Ovary (tissue), 3 donors: ENCODE measurements at regions not wholly inside any gene's neighbourhood (a gene's known extent, or its start where the extent isn't known, plus 50 kb on each side); places are given as distances from the start of the nearest gene placed in this dataset.

ENCODE experiments used
- EP300 ChIP-seq: sonication (generic); formaldehyde crosslinking; IDR thresholded peaks from one replicate; pipeline ENCODE4 v1.6.1; 2017; ENCODE audit warnings: antibody characterized with exemption
- POLR2A ChIP-seq: fragments of 450-650 bp; IDR thresholded peaks from one replicate; pipeline ENCODE4 v1.6.1; 2017; ENCODE audit warnings: antibody characterized with exemption, mild to moderate bottlenecking, moderate library complexity
- TF ChIP-seq, protein P1 (sequence below), 3 donors: fragments of 450-650 bp in 2 of 3; fragments of 200-600 bp in 1 of 3; IDR thresholded peaks; one replicate each; pipeline versions ENCODE4 v1.5.1 to v1.8.0; 2016 to 2022; ENCODE audit warnings: antibody characterized with exemption in 3 of 3, mild to moderate bottlenecking in 1 of 3
- donor health status: DM: no; HTN: no; CAD: no.

DNA sequence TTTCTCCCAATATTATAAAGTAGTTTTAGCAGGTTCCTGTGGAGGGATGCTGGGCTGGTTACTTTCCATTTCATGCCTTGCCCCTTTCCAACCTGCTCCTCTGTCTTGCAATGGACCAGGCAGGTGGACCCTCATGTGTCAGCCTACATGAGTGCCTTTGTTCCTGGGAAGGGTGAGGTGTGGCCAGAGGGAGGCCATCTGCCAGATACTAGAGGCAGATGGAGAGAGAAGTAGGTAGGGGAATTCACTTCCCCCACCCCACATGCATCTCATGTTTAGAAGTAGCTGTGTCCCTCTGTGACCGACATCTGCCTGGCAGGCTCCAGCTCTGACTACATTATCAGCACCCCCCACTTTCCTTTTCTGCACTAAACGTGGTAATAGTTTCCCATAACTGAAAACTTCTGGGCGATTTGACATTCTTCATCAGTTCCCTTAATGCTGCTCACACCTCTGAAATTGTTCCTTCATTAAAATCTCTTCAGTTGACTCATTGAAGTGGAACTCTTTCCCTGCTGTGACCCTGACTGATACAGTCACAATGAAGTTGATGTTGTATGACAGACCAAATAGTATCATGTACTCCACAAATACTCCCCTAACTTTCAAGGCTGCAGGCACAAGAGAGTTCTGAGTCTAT lies 396.3 kb upstream of the FZD8 start:
- TF ChIP-seq POLR2A (no peak), EP300 (no peak)
- TF ChIP-seq, protein P1, sequence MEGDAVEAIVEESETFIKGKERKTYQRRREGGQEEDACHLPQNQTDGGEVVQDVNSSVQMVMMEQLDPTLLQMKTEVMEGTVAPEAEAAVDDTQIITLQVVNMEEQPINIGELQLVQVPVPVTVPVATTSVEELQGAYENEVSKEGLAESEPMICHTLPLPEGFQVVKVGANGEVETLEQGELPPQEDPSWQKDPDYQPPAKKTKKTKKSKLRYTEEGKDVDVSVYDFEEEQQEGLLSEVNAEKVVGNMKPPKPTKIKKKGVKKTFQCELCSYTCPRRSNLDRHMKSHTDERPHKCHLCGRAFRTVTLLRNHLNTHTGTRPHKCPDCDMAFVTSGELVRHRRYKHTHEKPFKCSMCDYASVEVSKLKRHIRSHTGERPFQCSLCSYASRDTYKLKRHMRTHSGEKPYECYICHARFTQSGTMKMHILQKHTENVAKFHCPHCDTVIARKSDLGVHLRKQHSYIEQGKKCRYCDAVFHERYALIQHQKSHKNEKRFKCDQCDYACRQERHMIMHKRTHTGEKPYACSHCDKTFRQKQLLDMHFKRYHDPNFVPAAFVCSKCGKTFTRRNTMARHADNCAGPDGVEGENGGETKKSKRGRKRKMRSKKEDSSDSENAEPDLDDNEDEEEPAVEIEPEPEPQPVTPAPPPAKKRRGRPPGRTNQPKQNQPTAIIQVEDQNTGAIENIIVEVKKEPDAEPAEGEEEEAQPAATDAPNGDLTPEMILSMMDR (IDR thresholded peaks at IDR 0.05) = no peak
